Activated naive CD4-positive, alpha-beta T cell treated with anti-CD3 and anti-CD28 coated beads for 36 hours (primary cell): ENCODE measurements at regions not wholly inside any gene's neighbourhood (a gene's known extent, or its start where the extent isn't known, plus 50 kb on each side); places are given as distances from the start of the nearest gene placed in this dataset.

Source experiments
- CTCF ChIA-PET: fragments of 350-600 bp; sonication (Branson Sonifier 250); formaldehyde crosslinking; loops from one replicate; lab custom pipeline; 2021; ENCODE audit warnings: antibody characterized with exemption; lab: Charles Lee
- DNase-seq: peaks from one replicate; pipeline ENCODE4 v3.0.0-alpha.2; 2020
- H3K27ac Mint-ChIP-seq: one replicate; pipeline ENCODE4 v1.8.0; 2021; ENCODE audit warnings: mild to moderate bottlenecking, mixed read lengths
- H3K27me3 Mint-ChIP-seq: one replicate; pipeline ENCODE4 v1.8.0; 2021; ENCODE audit warnings: low read depth, mixed read lengths
- H3K36me3 Mint-ChIP-seq: one replicate; pipeline ENCODE4 v1.8.0; 2021; ENCODE audit warnings: low read depth, mixed read lengths
- H3K4me1 Mint-ChIP-seq: one replicate; pipeline ENCODE4 v1.8.0; 2021; ENCODE audit warnings: low read depth, mixed read lengths
- H3K4me3 Mint-ChIP-seq: one replicate; pipeline ENCODE4 v1.8.0; 2021; ENCODE audit warnings: mild to moderate bottlenecking, moderate library complexity, mixed read lengths
- H3K9me3 Mint-ChIP-seq: one replicate; pipeline ENCODE4 v1.8.0; 2021; ENCODE audit warnings: mixed read lengths
- intact Hi-C: fragments of 100-400 bp; cut with micrococcal nuclease; formaldehyde crosslinking; loops from one replicate; pipeline ENCODE4 v1.15.1; 2023

GRCh38 chr4:144509088-144510015 lies 136.6 kb upstream of the HHIP start:
- CTCF ChIA-PET = no interaction called here
- H3K27ac Mint-ChIP-seq = no peak overlapping the region
- no peaks in the 10 kb centered on the region for H3K27me3 Mint-ChIP-seq
- H3K36me3 Mint-ChIP-seq = no peaks in the 10 kb centered on the region
- H3K9me3 Mint-ChIP-seq = no peaks in the 10 kb centered on the region
- no peak overlapping the region for H3K4me3 Mint-ChIP-seq
- no peaks in the 10 kb centered on the region for H3K4me1 Mint-ChIP-seq
- intact Hi-C loops = no loop called here
- no peak for DNase-seq

- Mint-ChIP-seq H3K36me3 (no peaks in the 10 kb centered on the region), H3K9me3 (no peaks in the 10 kb centered on the region), H3K27me3 (no peaks in the 10 kb centered on the region), H3K27ac (no peak overlapping the region), H3K4me1 (no peaks in the 10 kb centered on the region), H3K4me3 (no peak overlapping the region)
- no peak for DNase-seq
- CTCF ChIA-PET = no interaction called here
- intact Hi-C loops = no loop called here
These were observed 131.2 kb upstream of the HHIP start for GRCh38 chr4:144514736-144515135.

DNA sequence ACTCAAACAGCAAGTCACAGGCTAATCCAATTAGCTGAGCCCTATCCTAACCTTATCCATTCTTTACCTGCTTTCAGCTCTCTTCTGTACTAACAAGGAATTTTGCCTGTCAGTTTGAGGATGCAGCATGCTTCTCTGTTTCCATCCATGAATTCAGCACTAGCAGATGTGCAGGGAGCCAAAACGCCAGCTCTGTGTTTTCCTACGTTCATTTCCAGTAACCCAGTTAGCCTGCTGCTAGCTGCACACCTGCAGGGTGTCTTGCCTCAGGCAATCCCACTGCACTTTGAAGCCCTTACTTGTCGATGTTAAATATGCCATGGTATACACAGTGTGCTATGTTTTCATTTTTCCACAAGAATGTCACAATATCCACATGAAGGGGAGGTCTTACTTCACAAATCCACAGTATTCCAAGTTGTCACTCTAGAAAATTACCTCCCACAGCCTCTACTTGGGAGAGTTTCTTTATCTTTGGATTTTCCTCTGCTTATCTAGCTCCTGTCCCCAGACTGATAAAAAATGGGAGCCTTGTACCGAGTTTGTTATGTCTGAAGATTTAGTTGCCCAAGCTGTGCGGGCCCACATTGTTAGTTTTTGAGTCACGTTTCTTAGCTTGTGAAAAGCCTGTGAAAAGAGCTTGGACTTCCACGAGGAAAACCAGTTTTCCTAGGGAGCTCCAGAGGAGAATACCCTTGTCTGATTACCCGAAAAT lies 127.6 kb upstream of the HHIP start:
- Mint-ChIP-seq H3K4me1 (no peaks in the 10 kb centered on the region), H3K36me3 (no peaks in the 10 kb centered on the region), H3K27ac (no peak overlapping the region), H3K4me3 (no peak overlapping the region), H3K9me3 (no peaks in the 10 kb centered on the region), H3K27me3 (no peaks in the 10 kb centered on the region)
- CTCF ChIA-PET = no interaction called here
- DNase-seq = no peak
- intact Hi-C loops = no loop called here

DNA sequence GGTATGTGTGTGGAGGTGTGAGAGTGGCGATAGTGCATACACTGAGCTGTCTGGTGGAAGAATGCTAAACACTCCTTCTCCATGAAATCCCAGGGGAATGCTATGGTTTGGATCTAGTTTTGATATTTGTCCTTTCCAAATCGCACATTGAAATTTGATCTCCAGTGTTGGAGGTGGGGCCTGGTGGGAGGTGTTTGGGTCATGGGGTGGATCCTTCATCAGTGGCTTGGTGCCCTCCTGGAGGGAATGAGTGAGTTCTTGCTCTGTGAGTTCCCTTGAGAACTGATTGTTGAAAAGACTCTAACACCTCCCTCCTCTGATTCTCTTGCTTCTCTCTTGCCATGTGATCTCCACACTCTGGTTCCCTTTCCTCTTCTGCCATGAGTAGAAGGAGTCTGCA lies 114.1 kb upstream of the HHIP start:
- DNase-seq = no peak
- Mint-ChIP-seq H3K4me3 (no peak overlapping the region), H3K27me3 (peaks cover 2% of the 10 kb centered on the region), H3K36me3 (no peaks in the 10 kb centered on the region), H3K27ac (no peak overlapping the region), H3K4me1 (no peaks in the 10 kb centered on the region), H3K9me3 (no peaks in the 10 kb centered on the region)
- intact Hi-C loops = no loop called here
- CTCF ChIA-PET = no interaction called here

DNA sequence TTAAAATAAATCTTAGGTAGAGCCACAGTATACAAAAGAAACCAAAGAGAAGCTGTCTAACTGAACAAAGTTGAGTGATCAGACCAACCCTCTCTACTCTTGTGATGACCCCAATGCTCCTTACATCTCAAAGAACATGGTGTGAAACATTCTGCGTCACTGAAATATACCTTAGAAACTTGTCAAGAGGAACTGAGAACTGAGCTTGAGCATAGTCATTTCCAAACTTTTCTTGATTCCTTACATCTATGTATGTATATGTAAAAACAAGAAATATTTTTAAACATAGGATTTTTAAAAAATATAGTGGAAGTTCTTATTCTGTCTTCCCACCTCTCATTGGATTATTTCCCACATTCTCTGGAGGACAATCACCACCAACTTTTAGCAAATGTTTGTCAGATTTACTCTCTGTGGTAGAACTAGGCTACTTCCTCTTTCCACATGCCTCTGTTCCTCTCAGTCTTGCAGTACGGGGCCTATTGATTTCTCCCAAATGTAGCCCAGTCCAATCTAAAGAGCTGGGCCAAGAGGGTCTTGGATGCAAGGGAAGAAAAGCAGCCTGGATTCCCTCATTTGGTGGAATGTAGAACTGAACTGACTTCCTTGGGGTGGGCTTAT lies 98.2 kb upstream of the HHIP start:
- H3K36me3 Mint-ChIP-seq = no peaks in the 10 kb centered on the region
- CTCF ChIA-PET = no interaction called here

DNA sequence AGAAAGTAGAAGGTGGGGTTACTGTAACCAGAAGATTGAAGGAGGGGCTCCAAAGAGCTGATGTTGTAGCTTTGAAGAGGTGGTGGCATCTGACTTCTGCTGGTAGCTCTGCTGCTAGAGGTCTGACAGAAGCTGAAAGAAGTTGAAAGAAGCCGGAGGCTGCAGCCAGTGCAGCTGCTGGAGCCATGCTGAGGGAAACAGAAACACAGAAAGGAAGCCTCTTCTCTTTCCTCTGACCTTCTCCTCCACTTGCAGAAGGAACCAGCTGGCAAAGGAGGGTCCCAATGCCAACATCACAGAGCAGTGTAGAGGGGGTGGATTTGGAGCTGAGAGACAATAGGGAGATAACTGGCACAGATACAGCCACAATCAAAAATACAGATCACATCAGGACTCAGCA lies 89.3 kb upstream of the HHIP start:
- H3K27ac Mint-ChIP-seq = no peak overlapping the region
- H3K36me3 Mint-ChIP-seq = no peaks in the 10 kb centered on the region
- no peaks in the 10 kb centered on the region for H3K27me3 Mint-ChIP-seq
- intact Hi-C loops = no loop called here
- H3K4me3 Mint-ChIP-seq = no peak overlapping the region
- no peaks in the 10 kb centered on the region for H3K4me1 Mint-ChIP-seq
- H3K9me3 Mint-ChIP-seq = no peaks in the 10 kb centered on the region
- no peak for DNase-seq
- CTCF ChIA-PET = no interaction called here

More for the DNA sequence above, 98.2 kb upstream of the HHIP start:
- no peak overlapping the region for H3K4me3 Mint-ChIP-seq
- H3K27ac Mint-ChIP-seq = no peak overlapping the region
- intact Hi-C loops = no loop called here
- H3K9me3 Mint-ChIP-seq = peaks cover 2% of the 10 kb centered on the region
- H3K27me3 Mint-ChIP-seq = no peaks in the 10 kb centered on the region
- no peak for DNase-seq
- no peaks in the 10 kb centered on the region for H3K4me1 Mint-ChIP-seq

- Mint-ChIP-seq H3K4me3 (no peak overlapping the region), H3K36me3 (no peaks in the 10 kb centered on the region), H3K4me1 (no peaks in the 10 kb centered on the region), H3K27me3 (peaks cover 2% of the 10 kb centered on the region), H3K27ac (no peak overlapping the region), H3K9me3 (no peaks in the 10 kb centered on the region)
- CTCF ChIA-PET = no interaction called here
- intact Hi-C loops = no loop called here
- DNase-seq = no peak
These were observed 88.6 kb upstream of the HHIP start for GRCh38 chr4:144557404-144557803.

DNA sequence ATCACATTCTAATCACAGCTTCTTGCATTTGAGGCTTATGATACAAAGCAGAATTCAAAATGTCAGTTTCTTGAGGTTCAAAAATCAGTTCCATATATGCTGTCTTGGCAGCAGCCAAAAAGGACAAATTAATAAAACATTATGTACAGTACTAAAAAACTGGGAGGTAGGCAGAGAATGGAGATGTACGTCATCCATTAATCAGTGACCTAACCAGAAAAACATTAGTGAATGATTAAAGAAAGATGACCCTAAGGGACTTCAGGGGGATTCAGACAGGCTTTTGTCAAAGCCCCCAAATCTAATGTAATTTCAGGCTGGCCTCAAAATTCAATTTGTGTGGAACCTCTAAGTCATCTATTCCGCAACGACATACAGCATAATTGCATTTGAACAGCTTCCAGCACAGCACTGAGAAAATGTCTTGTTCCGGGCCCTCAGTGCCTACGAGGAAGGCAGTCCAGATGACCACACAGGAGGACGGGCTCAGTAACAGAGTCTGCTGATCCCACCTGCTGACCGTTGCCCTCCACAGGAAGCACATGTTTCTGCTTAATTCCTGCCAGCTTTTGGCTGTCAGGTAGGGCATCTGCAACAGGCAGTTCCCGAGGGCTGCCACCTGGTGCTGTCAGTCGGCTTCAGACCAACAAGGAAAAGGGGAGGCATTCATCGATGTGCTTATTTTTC lies 83.8 kb upstream of the HHIP start:
- H3K27ac Mint-ChIP-seq = no peak overlapping the region
- no peaks in the 10 kb centered on the region for H3K4me1 Mint-ChIP-seq
- intact Hi-C loops = no loop called here
- peaks cover 11% of the 10 kb centered on the region for H3K27me3 Mint-ChIP-seq
- H3K36me3 Mint-ChIP-seq = no peaks in the 10 kb centered on the region
- DNase-seq = no peak
- H3K4me3 Mint-ChIP-seq = no peak overlapping the region
- CTCF ChIA-PET = no interaction called here
- no peaks in the 10 kb centered on the region for H3K9me3 Mint-ChIP-seq

DNA sequence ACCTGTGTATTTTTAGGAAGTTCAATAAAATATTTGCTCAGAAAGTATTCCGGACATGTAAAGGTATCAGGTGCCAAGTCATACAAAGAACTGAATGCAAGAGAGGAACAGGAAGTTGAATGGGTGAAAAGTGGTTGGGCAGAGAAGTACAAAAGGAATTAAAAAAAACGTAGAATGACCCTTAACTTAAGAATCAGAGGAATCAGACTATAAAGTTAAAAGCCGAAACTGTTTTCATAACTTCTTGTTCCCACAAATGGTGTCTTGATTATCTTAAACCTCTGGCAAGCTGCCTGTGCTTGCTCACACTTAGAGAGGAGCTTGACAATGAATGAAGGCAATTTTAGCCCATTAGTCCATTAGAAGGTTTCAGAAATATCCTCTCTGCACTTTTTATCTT lies 81.6 kb upstream of the HHIP start:
- Mint-ChIP-seq H3K4me1 (no peaks in the 10 kb centered on the region), H3K36me3 (no peaks in the 10 kb centered on the region), H3K4me3 (no peak overlapping the region), H3K27ac (no peak overlapping the region), H3K9me3 (no peaks in the 10 kb centered on the region), H3K27me3 (peaks cover 11% of the 10 kb centered on the region)
- no peak for DNase-seq
- CTCF ChIA-PET = no interaction called here
- intact Hi-C loops = no loop called here

DNA sequence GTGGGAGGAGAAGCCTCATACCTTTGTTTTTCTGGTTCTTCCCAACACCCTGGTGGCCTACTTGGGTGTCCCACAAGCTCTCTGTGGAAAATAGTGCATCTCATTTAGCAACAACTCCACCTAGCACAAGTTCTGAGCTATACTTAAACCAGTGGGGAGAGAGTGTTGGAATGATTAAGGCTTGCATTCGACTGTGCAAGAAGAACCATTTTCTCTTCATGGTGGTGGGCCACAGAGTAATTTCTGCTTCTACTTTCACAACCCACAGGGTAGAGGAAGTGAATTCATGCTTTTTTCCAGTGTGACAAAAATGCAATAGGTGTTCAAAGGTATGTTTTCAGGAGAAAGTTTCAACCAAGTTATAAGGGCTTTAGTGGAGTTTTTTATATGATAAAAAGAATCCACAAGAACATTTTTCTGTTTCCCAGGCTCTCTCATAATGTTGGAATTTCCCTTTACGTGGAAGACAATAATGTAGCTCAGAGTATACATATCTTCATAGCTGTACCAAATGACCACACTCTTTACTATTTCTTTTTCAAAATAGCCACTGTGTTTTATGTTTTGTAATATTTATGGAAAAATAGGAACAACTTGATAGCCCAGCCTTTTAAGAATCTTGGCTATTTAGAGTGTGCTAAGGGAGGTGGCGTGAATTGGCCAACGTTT lies 80.3 kb upstream of the HHIP start:
- H3K4me3 Mint-ChIP-seq = no peak overlapping the region

GRCh38 chr4:144572660-144573059 lies 73.3 kb upstream of the HHIP start:
- Mint-ChIP-seq H3K27ac (no peak overlapping the region), H3K36me3 (no peaks in the 10 kb centered on the region), H3K9me3 (no peaks in the 10 kb centered on the region), H3K27me3 (peaks cover 3% of the 10 kb centered on the region), H3K4me3 (no peak overlapping the region), H3K4me1 (no peaks in the 10 kb centered on the region)
- DNase-seq = no peak
- intact Hi-C loops = no loop called here
- CTCF ChIA-PET = no interaction called here

More for the DNA sequence above, 80.3 kb upstream of the HHIP start:
- intact Hi-C loops = no loop called here
- Mint-ChIP-seq H3K9me3 (no peaks in the 10 kb centered on the region), H3K27ac (no peak overlapping the region), H3K27me3 (peaks cover 13% of the 10 kb centered on the region), H3K36me3 (no peaks in the 10 kb centered on the region), H3K4me1 (no peaks in the 10 kb centered on the region)
- CTCF ChIA-PET = interaction anchor here (0.6 kb wide), 1 partner anchor 36 kb away, joined by 3 read pairs; no protein-coding TSS in a partner anchor
- DNase-seq = no peak

DNA sequence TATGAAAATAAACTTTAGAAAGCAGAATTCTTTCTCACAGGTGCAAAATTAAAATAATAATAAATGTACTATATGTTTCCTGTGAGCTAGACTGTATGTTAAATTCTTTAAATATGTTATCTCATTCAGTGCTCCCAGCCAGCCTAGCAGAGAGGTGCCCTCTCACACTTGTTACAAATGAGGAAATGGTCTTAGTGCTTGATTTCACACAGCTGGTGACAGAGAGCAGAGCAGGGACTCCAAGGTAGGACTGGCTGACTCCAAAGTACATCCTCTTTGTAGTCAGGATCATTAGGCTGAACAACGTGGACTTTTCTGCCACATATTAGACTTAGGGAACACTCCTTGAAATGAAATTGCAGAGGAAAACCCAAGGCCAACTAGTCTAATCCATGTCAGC lies 72.0 kb upstream of the HHIP start:
- no peak overlapping the region for H3K27ac Mint-ChIP-seq
- peaks cover 4% of the 10 kb centered on the region for H3K27me3 Mint-ChIP-seq
- no peaks in the 10 kb centered on the region for H3K36me3 Mint-ChIP-seq
- intact Hi-C loops = no loop called here
- DNase-seq = no peak
- CTCF ChIA-PET = no interaction called here
- no peak overlapping the region for H3K4me3 Mint-ChIP-seq
- H3K4me1 Mint-ChIP-seq = no peaks in the 10 kb centered on the region
- no peaks in the 10 kb centered on the region for H3K9me3 Mint-ChIP-seq
